OCI-LY7 (cell line): ENCODE measurements at regions not wholly inside any gene's neighbourhood (a gene's known extent, or its start where the extent isn't known, plus 50 kb on each side); places are given as distances from the start of the nearest gene placed in this dataset.

ENCODE experiments used
- BruUV-seq: library from RNA; stranded (reverse); fragments of 400-500 nt; replicated peaks from 2 replicates; lab custom pipeline; 2021; lab: Mats Ljungman, UMichigan
- CTCF ChIA-PET: fragments of 300-600 bp; sonication (Branson Sonifier 250); formaldehyde crosslinking; loops from one replicate; lab custom pipeline; 2022; ENCODE audit warnings: antibody characterized with exemption; ENCODE audit not compliant: unreplicated experiment; lab: Charles Lee
- POLR2A ChIA-PET: fragments of 300-600 bp; sonication (Branson Sonifier 250); formaldehyde crosslinking; loops from one replicate; lab custom pipeline; 2022; ENCODE audit warnings: antibody characterized with exemption; lab: Charles Lee
- DNase-seq: peaks from one replicate; pipeline ENCODE4 v3.0.0-alpha.2; 2015; ENCODE audit warnings: low spot score
- H2AFZ ChIP-seq: fragments of 200-600 bp; sonication (generic), shearing (Covaris generic); 2 replicates; pipeline ENCODE4 v1.6.1; 2014; ENCODE audit warnings: mild to moderate bottlenecking, antibody characterized with exemption, low read length, moderate library complexity
- H3K27ac ChIP-seq: fragments of 200-600 bp; sonication (generic); 2 replicates; pipeline ENCODE4 v1.5.1; 2014; ENCODE audit warnings: mixed run types, low read depth, mild to moderate bottlenecking, moderate library complexity, low read length, inconsistent platforms; ENCODE audit not compliant: poor library complexity, severe bottlenecking
- H3K36me3 ChIP-seq: fragments of 200-600 bp; sonication (generic); 2 replicates; pipeline ENCODE4 v1.6.1; 2014; ENCODE audit warnings: mild to moderate bottlenecking, antibody characterized with exemption, low read length, moderate library complexity, mixed read lengths; ENCODE audit not compliant: insufficient read depth
- H3K4me1 ChIP-seq: fragments of 200-600 bp; sonication (generic); 2 replicates; pipeline ENCODE4 v1.5.1; 2014; ENCODE audit warnings: mild to moderate bottlenecking, low read length; ENCODE audit not compliant: insufficient read depth, poor library complexity, severe bottlenecking
- H3K4me2 ChIP-seq: fragments of 200-600 bp; sonication (generic); 2 replicates; pipeline ENCODE4 v1.6.1; 2014; ENCODE audit warnings: mild to moderate bottlenecking, low read length
- H3K4me3 ChIP-seq: fragments of 200-600 bp; sonication (generic); 2 replicates; pipeline ENCODE4 v1.5.1; 2014; ENCODE audit warnings: mild to moderate bottlenecking, low read depth, low read length; ENCODE audit not compliant: poor library complexity, severe bottlenecking
- H3K79me2 ChIP-seq: fragments of 200-600 bp; sonication (generic); 2 replicates; pipeline ENCODE4 v1.6.1; 2016; ENCODE audit warnings: low read depth, mild to moderate bottlenecking, low read length, moderate library complexity, mixed read lengths; ENCODE audit not compliant: insufficient read depth
- H3K9me2 ChIP-seq: fragments of 200-600 bp; sonication (generic); 2 replicates; pipeline ENCODE4 v1.6.1; 2016; ENCODE audit warnings: mild to moderate bottlenecking, low read length, mixed read lengths; ENCODE audit not compliant: insufficient read depth
- H3K9me3 ChIP-seq: fragments of 200-600 bp; sonication (generic); 2 replicates; pipeline ENCODE4 v1.6.1; 2014; ENCODE audit warnings: mild to moderate bottlenecking, mixed run types, low read length, mixed read lengths
- H4K20me1 ChIP-seq: fragments of 200-600 bp; sonication (generic); 2 replicates; pipeline ENCODE4 v1.6.1; 2014; ENCODE audit warnings: mild to moderate bottlenecking, antibody characterized with exemption, low read length, moderate library complexity, mixed read lengths; ENCODE audit not compliant: insufficient read depth
- CTCF ChIP-seq: fragments of 200-600 bp; sonication (generic); conservative IDR thresholded peaks from 2 replicates; pipeline ENCODE4 v1.5.1; 2014; ENCODE audit warnings: mild to moderate bottlenecking, antibody characterized with exemption, low read length, moderate library complexity, mixed read lengths
- EZH2phosphoT487 ChIP-seq: fragments of 200-600 bp; sonication (generic); IDR thresholded peaks from 2 replicates; pipeline ENCODE4 v1.6.1; 2018; ENCODE audit warnings: low read depth, borderline replicate concordance, mild to moderate bottlenecking, mixed run types, antibody characterized with exemption, low read length, moderate library complexity, mixed read lengths
- intact Hi-C: fragments of 100-400 bp; cut with micrococcal nuclease; formaldehyde crosslinking; loops from one replicate; pipeline ENCODE4 v1.10.0; 2022; ENCODE audit not compliant: unreplicated experiment

DNA sequence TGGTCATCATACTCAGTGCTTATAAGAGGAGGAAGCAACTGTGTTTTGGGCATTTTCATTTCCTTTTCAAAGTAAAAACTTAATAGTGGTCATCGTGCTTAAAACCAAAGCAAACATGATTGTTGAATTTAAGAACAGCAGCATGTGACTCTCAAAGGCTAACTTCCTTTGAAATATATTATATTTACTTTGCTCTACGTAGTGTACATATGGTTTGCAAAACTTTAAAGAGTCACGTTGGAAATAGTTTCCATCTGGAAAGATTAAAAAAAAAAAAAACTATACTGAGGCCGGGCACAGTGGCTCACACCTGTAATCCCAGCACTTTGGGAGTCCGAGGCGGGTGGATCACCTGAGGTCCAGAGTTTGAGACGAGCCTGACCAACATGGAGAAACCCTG is 367.9 kb upstream of the BCHE start:
- Histone ChIP-seq H3K4me2 (no peak overlapping the region), H3K4me1 (no peaks in the 10 kb centered on the region), H4K20me1 (no peaks in the 10 kb centered on the region), H3K79me2 (no peaks in the 10 kb centered on the region), H3K36me3 (no peaks in the 10 kb centered on the region), H3K27ac (no peak overlapping the region), H3K9me2 (no peaks in the 10 kb centered on the region), H2AFZ (no peak overlapping the region), H3K4me3 (no peak overlapping the region), H3K9me3 (no peaks in the 10 kb centered on the region)
- CTCF ChIA-PET: no interaction called here
- no peak for TF ChIP-seq EZH2phosphoT487
- no peak for TF ChIP-seq CTCF
- POLR2A ChIA-PET: no interaction called here
- no peak for DNase-seq
- intact Hi-C loops: no loop called here
- BruUV-seq: no TSS peak

- intact Hi-C loops: no loop called here
- ChIA-PET POLR2A (no interaction called here), CTCF (no interaction called here)
- DNase-seq: no peak
- H4K20me1 ChIP-seq: no peaks in the 10 kb centered on the region
- H3K27ac ChIP-seq: no peak overlapping the region
- H3K4me1 ChIP-seq: no peaks in the 10 kb centered on the region
- H3K9me2 ChIP-seq: no peaks in the 10 kb centered on the region
- no peaks in the 10 kb centered on the region for H3K79me2 ChIP-seq
- no peak for TF ChIP-seq EZH2phosphoT487
- TF ChIP-seq CTCF: no peak
- no TSS peak for BruUV-seq
- H3K4me2 ChIP-seq: no peak overlapping the region
- no peak overlapping the region for H3K4me3 ChIP-seq
- H2AFZ ChIP-seq: no peak overlapping the region
- no peaks in the 10 kb centered on the region for H3K36me3 ChIP-seq
- H3K9me3 ChIP-seq: no peaks in the 10 kb centered on the region
Measured at GRCh38 chr3:166201476-166201875, 364.3 kb upstream of the BCHE start.

GRCh38 chr3:166199491-166199890 is 362.3 kb upstream of the BCHE start:
- H3K36me3 ChIP-seq: no peaks in the 10 kb centered on the region
- H4K20me1 ChIP-seq: no peaks in the 10 kb centered on the region
- H3K27ac ChIP-seq: no peak overlapping the region
- DNase-seq: no peak
- no peak overlapping the region for H3K4me2 ChIP-seq
- no peaks in the 10 kb centered on the region for H3K79me2 ChIP-seq
- CTCF ChIA-PET: no interaction called here
- H3K4me3 ChIP-seq: no peak overlapping the region
- TF ChIP-seq CTCF: no peak
- TF ChIP-seq EZH2phosphoT487: no peak
- no peak overlapping the region for H2AFZ ChIP-seq
- no TSS peak for BruUV-seq
- intact Hi-C loops: no loop called here
- no peaks in the 10 kb centered on the region for H3K4me1 ChIP-seq
- H3K9me2 ChIP-seq: no peaks in the 10 kb centered on the region
- H3K9me3 ChIP-seq: no peaks in the 10 kb centered on the region
- POLR2A ChIA-PET: no interaction called here
